ENCODE measurements at regions not wholly inside any gene's neighbourhood (a gene's known extent, or its start where the extent isn't known, plus 50 kb on each side); places are given as distances from the start of the nearest gene placed in this dataset.

- no peak for DNase-seq
- Histone ChIP-seq H3K4me3 (no peak overlapping the region), H3K27me3 (ENCODE audit: insufficient read depth in 3 of 3, low read length in 2 of 3) (peaks cover 8 to 52% (median 22%) of the 10 kb centered on the region in 3 donors), H3K27ac (no peak overlapping the region), H3K9me3 (no peaks in the 10 kb centered on the region), H3K36me3 (ENCODE audit: insufficient read depth in 1 of 2, low read depth in 1 of 2) (no peaks in the 10 kb centered on the region), H3K4me1 (no peaks in the 10 kb centered on the region)
- no peak for TF ChIP-seq CTCF (IDR thresholded peaks at IDR 0.05)
- no peak for ATAC-seq
- intact Hi-C loops (cut with DNase I), result no loop called here
- 4 to 6% (median 5%) methylated on average over 34 of the region's 34 CpGs for WGBS, 3 donors
These were observed 63.7 kb downstream of the GPX5 start for GRCh38 chr6:28589234-28589956.

- H3K36me3 ChIP-seq (ENCODE audit: insufficient read depth in 1 of 2, low read depth in 1 of 2), result no peaks in the 10 kb centered on the region
- DNase-seq, result no peak
- intact Hi-C loops (cut with DNase I), result no loop called here
- H3K9me3 ChIP-seq, result no peaks in the 10 kb centered on the region
- no peak for ATAC-seq
- WGBS, 3 donors, result 19 to 24% (median 23%) methylated on average over 21 of the region's 21 CpGs
- no peak overlapping the region for H3K4me3 ChIP-seq
- H3K4me1 ChIP-seq, result no peaks in the 10 kb centered on the region
- no peak overlapping the region for H3K27ac ChIP-seq
- TF ChIP-seq CTCF (IDR thresholded peaks at IDR 0.05), result no peak
- peaks cover 8 to 52% (median 22%) of the 10 kb centered on the region in 3 donors for H3K27me3 ChIP-seq (ENCODE audit: insufficient read depth in 3 of 3, low read length in 2 of 3)
These were observed 64.3 kb downstream of the GPX5 start for GRCh38 chr6:28589957-28590349.

- H3K36me3 ChIP-seq (ENCODE audit: insufficient read depth in 1 of 2, low read depth in 1 of 2), result no peaks in the 10 kb centered on the region
- no peaks in the 10 kb centered on the region for H3K9me3 ChIP-seq
- TF ChIP-seq CTCF (IDR thresholded peaks at IDR 0.05), result no peak
- H3K27ac ChIP-seq, result no peak overlapping the region
- intact Hi-C loops (cut with DNase I), result no loop called here
- DNase-seq (no peak), ATAC-seq (no peak)
- WGBS, 3 donors, result 8 to 10% (median 9%) methylated on average over 18 of the region's 18 CpGs
- no peak overlapping the region for H3K4me3 ChIP-seq
- H3K4me1 ChIP-seq, result no peaks in the 10 kb centered on the region
- H3K27me3 ChIP-seq (ENCODE audit: insufficient read depth in 3 of 3, low read length in 2 of 3), result no peaks in the 10 kb centered on the region
These were observed 71.6 kb downstream of the GPX5 start for GRCh38 chr6:28597217-28597835.

GRCh38 chr6:28597924-28598722 lies 72.4 kb downstream of the GPX5 start:
- DNase-seq (no peak), ATAC-seq (no peak)
- WGBS, 3 donors, result 41 to 42% (median 41%) methylated on average over 13 of the region's 13 CpGs
- H3K9me3 ChIP-seq, result no peaks in the 10 kb centered on the region
- H3K36me3 ChIP-seq (ENCODE audit: insufficient read depth in 1 of 2, low read depth in 1 of 2), result no peaks in the 10 kb centered on the region
- no peak overlapping the region for H3K4me3 ChIP-seq
- intact Hi-C loops (cut with DNase I), result no loop called here
- H3K27me3 ChIP-seq (ENCODE audit: insufficient read depth in 3 of 3, low read length in 2 of 3), result no peaks in the 10 kb centered on the region
- no peaks in the 10 kb centered on the region for H3K4me1 ChIP-seq
- no peak for TF ChIP-seq CTCF (IDR thresholded peaks at IDR 0.05)
- no peak overlapping the region for H3K27ac ChIP-seq

Measured in psoas muscle (tissue), 7 donors.